ENCODE measurements at regions not wholly inside any gene's neighbourhood (a gene's known extent, or its start where the extent isn't known, plus 50 kb on each side); places are given as distances from the start of the nearest gene placed in this dataset.

GRCh38 chr6:145151624-145152023 is 583.7 kb downstream of the EPM2A start:
- intact Hi-C loops (cut with micrococcal nuclease; ENCODE audit: unreplicated experiment), result no loop called here
- no peaks in the 10 kb centered on the region for H3K36me3 ChIP-seq (ENCODE audit: control insufficient read depth, insufficient read depth, low read length)
- ChIA-PET CTCF (no interaction called here), POLR2A (no interaction called here)
- no TSS peak for BruUV-seq (replicated peaks)
- DNase-seq (ENCODE audit: low read depth, low spot score) (no peak), ATAC-seq (no peak)
- H3K27me3 ChIP-seq (ENCODE audit: control insufficient read depth, insufficient read depth, low read length), result no peaks in the 10 kb centered on the region
- H3K4me3 ChIP-seq (ENCODE audit: low read depth in 2 of 2, low read length in 2 of 2), result no peak overlapping the region
- H3K9me3 ChIP-seq (ENCODE audit: control insufficient read depth, insufficient read depth, low read depth, low read length), result no peaks in the 10 kb centered on the region
- in situ Hi-C loops (cut with HindIII; ENCODE audit: low pct_unique_long_range_greater_than_20kb, low sequenced_read_pairs), result no loop called here
- no peaks in the 10 kb centered on the region for H3K4me1 ChIP-seq (ENCODE audit: control insufficient read depth, insufficient read depth, low read length)
- TF ChIP-seq SIN3A (IDR thresholded peaks at IDR 0.05; ENCODE audit: borderline replicate concordance, insufficient read depth, low read depth, low read length), result no peak
- no peak for TF ChIP-seq POLR2AphosphoS5 (IDR thresholded peaks at IDR 0.05; ENCODE audit: low read depth, low read length)
- no peak for TF ChIP-seq CTCF (IDR thresholded peaks at IDR 0.05)
- TF ChIP-seq TCF7L2 (IDR thresholded peaks at IDR 0.05; ENCODE audit: low read depth, low read length), result no peak
- no peak for TF ChIP-seq REST (IDR thresholded peaks at IDR 0.05; ENCODE audit: insufficient read depth in 1 of 2, low read depth in 2 of 2, low read length in 1 of 2)
- H3K27ac ChIP-seq (ENCODE audit: low read length), result no peak overlapping the region

GRCh38 chr6:145153495-145153894 is 581.8 kb downstream of the EPM2A start:
- CTCF ChIA-PET, result no interaction called here
- ATAC-seq, result no peak
- Histone ChIP-seq H3K27ac (ENCODE audit: low read length) (no peak overlapping the region), H3K27me3 (ENCODE audit: control insufficient read depth, insufficient read depth, low read length) (no peaks in the 10 kb centered on the region), H3K4me3 (ENCODE audit: low read depth in 2 of 2, low read length in 2 of 2) (no peak overlapping the region), H3K9me3 (ENCODE audit: control insufficient read depth, insufficient read depth, low read depth, low read length) (no peaks in the 10 kb centered on the region), H3K4me1 (ENCODE audit: control insufficient read depth, insufficient read depth, low read length) (no peaks in the 10 kb centered on the region), H3K36me3 (ENCODE audit: control insufficient read depth, insufficient read depth, low read length) (no peaks in the 10 kb centered on the region)
- DNase-seq (ENCODE audit: low read depth, low spot score), result no peak
- intact Hi-C loops (cut with micrococcal nuclease; ENCODE audit: unreplicated experiment) (no loop called here), in situ Hi-C loops (cut with HindIII; ENCODE audit: low pct_unique_long_range_greater_than_20kb, low sequenced_read_pairs) (no loop called here)
- POLR2A ChIA-PET, result no interaction called here
- BruUV-seq (replicated peaks), result no TSS peak
- TF ChIP-seq TCF7L2 (IDR thresholded peaks at IDR 0.05; ENCODE audit: low read depth, low read length), result no peak
- no peak for TF ChIP-seq CTCF (IDR thresholded peaks at IDR 0.05)
- no peak for TF ChIP-seq SIN3A (IDR thresholded peaks at IDR 0.05; ENCODE audit: borderline replicate concordance, insufficient read depth, low read depth, low read length)
- TF ChIP-seq POLR2AphosphoS5 (IDR thresholded peaks at IDR 0.05; ENCODE audit: low read depth, low read length), result no peak
- no peak for TF ChIP-seq REST (IDR thresholded peaks at IDR 0.05; ENCODE audit: insufficient read depth in 1 of 2, low read depth in 2 of 2, low read length in 1 of 2)
